ENCODE measurements at regions not wholly inside any gene's neighbourhood (a gene's known extent, or its start where the extent isn't known, plus 50 kb on each side); places are given as distances from the start of the nearest gene placed in this dataset.

- intact Hi-C loops (cut with micrococcal nuclease), result loop anchor here (5.0 kb wide), 1 partner anchor 52 kb away; no protein-coding TSS in a partner anchor
Observed at GRCh38 chr9:87195306-87195705, 248.0 kb upstream of the GAS1 start.

More at GRCh38 chr9:87195306-87195705, 248.0 kb upstream of the GAS1 start:
- Histone ChIP-seq H3K9me2 (ENCODE audit: insufficient read depth) (no peaks in the 10 kb centered on the region), H4K20me1 (ENCODE audit: insufficient read depth) (no peaks in the 10 kb centered on the region), H3K27me3 (ENCODE audit: insufficient read depth, low read length) (peaks cover 74% of the 10 kb centered on the region), H3K4me2 (ENCODE audit: low read length) (no peak overlapping the region), H3K4me3 (replicated peaks in 1 of 2; ENCODE audit: low read depth in 1 of 2, low read length in 2 of 2) (no peak overlapping the region), H3K27ac (ENCODE audit: low read depth, low read length) (no peak overlapping the region), H3K9me3 (ENCODE audit: control insufficient read depth in 1 of 2, insufficient read depth in 1 of 2, low read depth in 1 of 2, low read length in 2 of 2) (no peaks in the 10 kb centered on the region), H3K36me3 (ENCODE audit: control insufficient read depth in 1 of 2, insufficient read depth in 2 of 2, low read length in 2 of 2) (no peaks in the 10 kb centered on the region), H3K9ac (ENCODE audit: low read length) (no peak overlapping the region), H3K79me2 (ENCODE audit: insufficient read depth, low read length) (no peaks in the 10 kb centered on the region), H2AFZ (ENCODE audit: low read depth, low read length, poor library complexity, severe bottlenecking) (no peak overlapping the region), H3K4me1 (ENCODE audit: control insufficient read depth in 1 of 2, insufficient read depth in 2 of 2, low read length in 2 of 2) (no peaks in the 10 kb centered on the region)
- ATAC-seq (no peak), DNase-seq (ENCODE audit: low read depth, low spot score) (no peak)
- ChIA-PET POLR2A (no interaction called here), RAD21 (ENCODE audit: low non-redundant PET in 1 of 2, low total read pairs in 2 of 2, uncharacterized antibody in 2 of 2, unreplicated experiment in 2 of 2) (no interaction called here), CTCF (no interaction called here)
- no TSS peak for BruUV-seq (replicated peaks)
- TF ChIP-seq ZBTB33 (IDR thresholded peaks at IDR 0.05; ENCODE audit: extremely low read depth, insufficient replicate concordance, low read length), result no peak
- TF ChIP-seq POLR2A (IDR thresholded peaks at IDR 0.05; ENCODE audit: borderline replicate concordance, extremely low read depth, insufficient read depth, insufficient read length), result no peak
- TF ChIP-seq EZH2phosphoT487 (IDR thresholded peaks at IDR 0.05; ENCODE audit: borderline replicate concordance), result no peak
- no peak for TF ChIP-seq CTCF (IDR thresholded peaks at IDR 0.05 in 2 of 3, conservative IDR thresholded peaks at IDR 0.05 in 1 of 3; ENCODE audit: borderline replicate concordance in 1 of 3, insufficient read depth in 1 of 3, low read depth in 2 of 3, low read length in 2 of 3)
- TF ChIP-seq POLR2AphosphoS5 (IDR thresholded peaks at IDR 0.05; ENCODE audit: low read depth, low read length), result no peak
- no peak for TF ChIP-seq ZFX (IDR thresholded peaks at IDR 0.05)
- no peak for TF ChIP-seq SIN3A (IDR thresholded peaks at IDR 0.05; ENCODE audit: low read depth)
- TF ChIP-seq EZH2 (IDR thresholded peaks at IDR 0.05), result no peak
- no peak for TF ChIP-seq ELF1 (IDR thresholded peaks at IDR 0.05; ENCODE audit: borderline replicate concordance, low read depth)
- TF ChIP-seq JUND (IDR thresholded peaks at IDR 0.05), result no peak
- TF ChIP-seq SP1 (IDR thresholded peaks at IDR 0.05; ENCODE audit: low read depth), result no peak
- no peak for TF ChIP-seq CEBPB (IDR thresholded peaks at IDR 0.05; ENCODE audit: low read depth)
- TF ChIP-seq FOSL1 (IDR thresholded peaks at IDR 0.05; ENCODE audit: low read depth), result no peak
- TF ChIP-seq EGR1 (IDR thresholded peaks at IDR 0.05; ENCODE audit: low read depth), result no peak
- TF ChIP-seq YY1 (IDR thresholded peaks at IDR 0.05; ENCODE audit: extremely low read depth, insufficient replicate concordance, low read depth, low read length), result no peak
- TF ChIP-seq MAX (IDR thresholded peaks at IDR 0.05), result no peak
- no peak for TF ChIP-seq CBX3 (IDR thresholded peaks at IDR 0.05; ENCODE audit: low read depth)

Measured in HCT116 (cell line).